ENCODE measurements at regions not wholly inside any gene's neighbourhood (a gene's known extent, or its start where the extent isn't known, plus 50 kb on each side); places are given as distances from the start of the nearest gene placed in this dataset.
"Not testable (repeated sequence)": the region's sequence is repeated elsewhere in the genome, so short reads cannot be mapped to it uniquely, and the experiment has no call there.

GRCh38 chrX:98924511-98924910, 1485.6 kb downstream of the PCDH19 start (continued):
- TF ChIP-seq ZNF692 (tag by site-specific recombination; IDR thresholded peaks at IDR 0.05) (no peak), ZFP37 (tag by site-specific recombination; IDR thresholded peaks at IDR 0.05) (no peak), ZNF174 (tag by site-specific recombination; IDR thresholded peaks at IDR 0.05) (no peak), ZNF623 (tag by site-specific recombination; IDR thresholded peaks at IDR 0.05) (no peak), ZNF350 (tag by site-specific recombination; IDR thresholded peaks at IDR 0.05) (no peak), ZNF626 (tag by site-specific recombination; IDR thresholded peaks at IDR 0.05) (no peak), ZNF146 (tag by site-specific recombination; IDR thresholded peaks at IDR 0.05) (no peak), ZNF791 (tag by site-specific recombination; IDR thresholded peaks at IDR 0.05) (no peak), HIC1 (tag by site-specific recombination; IDR thresholded peaks at IDR 0.05) (no peak), KLF8 (tag by site-specific recombination; IDR thresholded peaks at IDR 0.05) (no peak), GLI2 (tag by site-specific recombination; IDR thresholded peaks at IDR 0.05; ENCODE audit: borderline replicate concordance, low read depth) (no peak)

GRCh38 chrX:98897191-98897590, 1512.9 kb downstream of the PCDH19 start:
- TF ChIP-seq ZNF621 (tag by site-specific recombination; IDR thresholded peaks at IDR 0.05) = no peak
- TF ChIP-seq ZNF19 (tag by site-specific recombination; IDR thresholded peaks at IDR 0.05; ENCODE audit: low read depth) = no peak
- H3K9me3 ChIP-seq (ENCODE audit: control insufficient read depth, insufficient read depth, low read depth, low read length) = no peaks in the 10 kb centered on the region
- H3K4me1 ChIP-seq (ENCODE audit: control insufficient read depth, insufficient read depth, low read length) = no peaks in the 10 kb centered on the region
- ChIA-PET CTCF (no interaction called here), POLR2A (no interaction called here)
- no peaks in the 10 kb centered on the region for H3K36me3 ChIP-seq (ENCODE audit: control insufficient read depth in 2 of 2, insufficient read depth in 1 of 2, low read length in 2 of 2)
- H3K4me3 ChIP-seq (ENCODE audit: low read depth, low read length) = no peak overlapping the region
- no peak overlapping the region for H3K27ac ChIP-seq (ENCODE audit: extremely low read depth, low read depth, low read length)

- H3K27ac ChIP-seq (ENCODE audit: extremely low read depth, low read depth, low read length); H3K36me3 ChIP-seq (ENCODE audit: control insufficient read depth in 2 of 2, insufficient read depth in 1 of 2, low read length in 2 of 2); H3K4me1 ChIP-seq (ENCODE audit: control insufficient read depth, insufficient read depth, low read length); H3K4me3 ChIP-seq (ENCODE audit: low read depth, low read length); H3K9me3 ChIP-seq (ENCODE audit: control insufficient read depth, insufficient read depth, low read depth, low read length); POLR2A ChIA-PET: not testable (repeated sequence)
- CTCF ChIA-PET = interaction anchor here (0.6 kb wide), 1 partner anchor 26 kb away, joined by 3 read pairs; no protein-coding TSS in a partner anchor
These were observed 1559.4 kb downstream of the PCDH19 start for GRCh38 chrX:98850639-98851038.

Measured in HEK293 (cell line).